Renal cortical epithelial cell (primary cell): ENCODE measurements at regions not wholly inside any gene's neighbourhood (a gene's known extent, or its start where the extent isn't known, plus 50 kb on each side); places are given as distances from the start of the nearest gene placed in this dataset.

Source experiments
- DNase-seq: peaks from one replicate; pipeline ENCODE4 v3.0.0-alpha.2; 2011; ENCODE audit warnings: low read depth

DNA sequence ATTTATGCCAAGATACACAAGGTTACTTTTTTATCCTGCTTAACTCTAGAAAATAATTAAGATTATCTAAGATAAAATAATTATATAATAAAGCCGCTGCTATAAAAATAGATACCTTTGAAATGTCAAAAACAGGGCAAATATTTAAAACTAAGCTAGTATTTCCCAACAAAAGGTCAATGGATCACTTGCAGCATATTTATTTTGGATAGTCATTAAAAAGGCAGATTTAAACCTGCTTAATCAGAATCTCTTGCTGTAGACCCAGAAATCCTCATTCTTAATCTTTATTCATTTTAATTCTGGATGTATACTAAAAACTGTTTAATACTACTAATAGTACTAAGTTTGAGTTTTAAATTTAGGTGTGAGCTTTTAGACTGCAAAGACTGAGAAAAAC, 139.0 kb upstream of the CWC22 start:
- DNase-seq, result no peak

DNA sequence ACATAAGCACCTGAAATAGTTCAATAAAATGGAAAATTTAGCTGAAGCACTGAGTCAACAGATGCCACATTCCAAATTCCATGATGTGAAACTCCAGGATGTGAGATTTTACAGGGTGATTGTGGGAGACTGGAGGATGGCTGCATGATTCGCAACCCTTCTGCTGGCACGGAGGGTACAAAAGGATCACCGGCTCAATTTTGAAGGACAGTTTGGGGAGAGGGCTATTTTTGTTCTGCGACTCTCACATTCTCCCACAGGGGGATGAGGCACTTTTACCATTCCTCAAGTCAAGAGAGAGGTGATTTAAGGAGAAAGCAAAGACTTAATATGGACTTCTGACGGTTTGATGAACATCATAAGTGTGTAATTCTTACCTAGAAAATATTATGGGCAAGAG, 138.1 kb upstream of the CWC22 start:
- no peak for DNase-seq

DNA sequence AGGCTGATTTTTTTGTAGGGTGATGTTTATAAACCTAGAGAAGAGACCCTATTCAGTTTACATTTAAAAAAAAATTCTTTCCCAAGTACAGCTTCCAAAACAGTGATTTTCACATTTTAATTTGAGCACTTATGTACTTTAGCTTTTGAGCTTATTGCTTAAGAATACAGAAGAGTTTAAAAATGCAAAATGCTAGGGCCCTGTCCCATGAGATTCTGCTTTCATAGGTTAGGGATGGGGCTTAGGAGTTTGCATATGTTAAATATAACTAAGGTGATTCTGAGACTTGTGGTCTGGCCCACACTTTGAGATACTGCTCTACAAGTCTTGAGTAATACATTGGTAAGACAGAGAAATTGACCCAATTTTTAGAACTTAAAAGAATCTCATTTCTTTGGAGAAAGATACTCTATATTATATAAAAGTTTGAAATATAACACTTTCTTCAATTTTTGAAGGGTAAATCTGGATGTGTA, 137.3 kb upstream of the CWC22 start:
- no peak for DNase-seq

DNA sequence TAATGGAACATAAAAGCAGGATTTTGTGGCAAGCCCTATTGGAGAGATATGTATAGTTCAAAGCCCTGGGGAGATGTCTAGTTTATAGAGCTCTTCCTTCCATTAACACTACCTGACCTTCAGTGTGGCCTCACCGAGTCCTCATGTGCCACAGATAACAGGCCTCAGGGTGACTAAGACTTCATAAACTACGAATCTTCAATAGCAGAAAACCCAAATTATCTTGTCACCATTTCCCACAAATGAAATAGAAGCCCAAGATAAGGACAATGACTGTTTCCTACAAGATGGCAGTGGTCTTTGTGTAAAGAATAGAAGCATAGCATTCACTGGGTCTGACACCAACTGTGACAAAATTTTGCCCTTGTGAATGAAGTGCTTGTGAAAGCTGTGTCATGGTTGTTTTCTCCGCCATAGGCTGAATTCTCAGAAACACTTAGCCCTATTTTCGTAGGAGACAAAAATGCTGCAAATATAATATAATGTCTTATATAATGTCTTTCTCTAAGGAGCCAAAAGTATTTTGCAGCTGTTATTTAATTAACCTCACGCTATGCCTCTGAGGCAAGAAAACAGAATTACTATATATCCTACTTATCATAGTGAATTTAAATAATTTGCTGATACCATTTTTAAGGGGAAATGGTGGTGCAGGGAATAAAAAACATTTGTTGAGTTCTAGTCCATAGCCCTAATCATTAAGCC, 136.7 kb upstream of the CWC22 start:
- no peak for DNase-seq

DNA sequence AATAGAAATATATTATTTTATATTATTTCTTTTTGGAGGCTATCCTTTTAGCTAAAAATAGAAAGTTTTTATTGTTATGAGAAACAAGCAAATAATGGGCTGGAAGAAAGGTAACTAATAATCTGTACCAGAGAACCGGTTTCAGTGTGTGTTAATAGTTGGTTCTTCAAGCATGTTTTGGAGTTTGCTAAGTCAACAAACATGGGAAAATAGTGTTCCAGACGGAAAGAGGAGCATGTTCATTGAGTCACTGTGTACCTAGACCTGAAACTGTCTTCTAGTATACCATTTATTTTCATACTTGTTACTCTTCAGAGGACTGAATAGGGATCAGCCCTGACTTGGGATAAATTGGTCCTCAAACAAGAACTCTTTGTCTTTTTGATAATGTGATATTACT, 134.5 kb upstream of the CWC22 start:
- no peak for DNase-seq

DNA sequence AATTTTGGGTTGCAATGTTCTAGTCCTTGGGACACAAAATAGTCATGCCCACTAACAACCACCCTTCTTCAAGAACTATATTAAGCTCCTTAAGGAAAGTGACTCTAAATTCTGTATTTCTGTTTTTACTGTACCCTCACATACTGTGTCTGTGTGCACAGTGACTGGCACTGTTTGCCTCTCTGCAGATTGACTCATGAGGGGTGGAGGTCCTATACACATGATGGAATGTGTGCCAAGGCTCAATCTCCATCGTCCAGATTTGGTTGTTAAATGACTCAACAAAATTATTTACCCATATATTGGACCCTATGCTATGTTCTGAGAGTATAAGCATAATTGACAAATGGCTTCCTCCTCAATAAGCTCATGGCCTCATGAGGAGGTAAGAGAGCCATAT, 126.6 kb upstream of the CWC22 start:
- no peak for DNase-seq

DNA sequence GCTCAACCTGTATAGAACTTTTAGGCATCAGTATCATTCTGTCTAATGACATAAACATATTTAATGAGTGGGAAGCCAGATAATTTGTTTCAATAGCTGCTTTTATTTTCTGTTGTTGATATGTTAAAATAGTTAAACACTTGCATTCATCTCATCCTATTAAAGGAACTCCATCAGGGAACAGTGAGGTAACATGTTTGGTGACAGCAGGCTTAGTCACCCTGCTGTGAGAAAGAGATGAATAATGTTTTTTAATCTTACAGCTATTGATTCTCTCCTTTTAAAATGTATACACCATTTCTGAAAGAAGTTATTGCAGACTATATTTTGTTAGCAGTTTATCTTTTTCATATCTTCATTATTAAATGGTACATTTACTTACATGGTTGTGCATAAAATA, 123.3 kb upstream of the CWC22 start:
- peak; percentile 39 for DNase-seq

DNA sequence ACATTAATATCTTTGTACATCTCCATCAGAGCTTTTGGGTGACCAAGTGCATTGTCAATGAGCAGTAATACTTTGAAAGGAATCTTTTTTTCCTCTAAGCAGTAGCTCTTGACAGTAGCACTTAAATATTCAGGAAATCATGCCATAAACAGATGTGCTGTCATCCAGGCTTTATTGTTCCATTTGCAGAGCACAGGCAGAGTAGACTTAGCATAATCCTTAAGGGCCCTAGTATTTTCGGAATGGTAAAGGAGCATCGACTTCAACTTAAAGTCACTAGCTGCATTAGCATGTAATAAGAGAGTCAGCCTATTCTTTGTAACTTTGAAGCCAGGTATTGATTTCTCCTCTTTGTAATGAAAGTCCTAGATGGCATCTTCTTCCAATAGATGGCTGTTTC, 121.8 kb upstream of the CWC22 start:
- no peak for DNase-seq

DNA sequence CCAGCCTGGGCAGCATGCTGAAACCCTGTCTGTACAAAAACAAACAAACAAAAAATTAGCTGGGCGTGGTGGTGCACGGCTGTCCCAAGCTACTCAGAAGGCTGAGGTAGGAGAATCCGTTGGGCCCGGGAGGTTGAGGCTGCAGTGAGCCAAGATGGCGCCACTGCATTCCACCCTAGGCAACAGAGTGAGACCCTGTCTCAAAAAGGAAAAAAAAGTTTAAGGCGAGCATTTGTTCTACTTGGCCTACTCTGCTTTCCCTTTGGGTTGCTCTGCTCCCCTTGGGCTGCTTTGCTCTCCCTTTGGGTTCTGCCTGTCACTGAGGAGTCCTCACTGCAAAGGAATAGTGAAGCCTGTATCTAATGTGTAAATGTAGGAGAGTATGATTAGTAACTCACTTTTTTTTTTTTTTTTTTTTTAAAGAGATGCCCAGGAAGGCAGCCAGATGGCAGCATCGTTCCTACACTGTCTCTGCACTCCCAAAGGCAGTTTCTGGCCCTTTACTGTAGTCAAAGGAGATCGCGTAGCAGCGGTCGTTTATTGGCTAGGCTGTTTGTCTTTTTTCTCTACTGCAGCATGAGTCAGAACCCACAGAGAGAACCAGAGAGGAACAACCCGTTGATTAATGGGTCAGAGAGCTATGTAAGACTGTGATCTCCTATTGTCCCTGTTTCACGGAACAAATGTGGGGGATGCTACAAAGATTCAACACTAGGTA, 118.3 kb upstream of the CWC22 start:
- peak; percentile 90 for DNase-seq

DNA sequence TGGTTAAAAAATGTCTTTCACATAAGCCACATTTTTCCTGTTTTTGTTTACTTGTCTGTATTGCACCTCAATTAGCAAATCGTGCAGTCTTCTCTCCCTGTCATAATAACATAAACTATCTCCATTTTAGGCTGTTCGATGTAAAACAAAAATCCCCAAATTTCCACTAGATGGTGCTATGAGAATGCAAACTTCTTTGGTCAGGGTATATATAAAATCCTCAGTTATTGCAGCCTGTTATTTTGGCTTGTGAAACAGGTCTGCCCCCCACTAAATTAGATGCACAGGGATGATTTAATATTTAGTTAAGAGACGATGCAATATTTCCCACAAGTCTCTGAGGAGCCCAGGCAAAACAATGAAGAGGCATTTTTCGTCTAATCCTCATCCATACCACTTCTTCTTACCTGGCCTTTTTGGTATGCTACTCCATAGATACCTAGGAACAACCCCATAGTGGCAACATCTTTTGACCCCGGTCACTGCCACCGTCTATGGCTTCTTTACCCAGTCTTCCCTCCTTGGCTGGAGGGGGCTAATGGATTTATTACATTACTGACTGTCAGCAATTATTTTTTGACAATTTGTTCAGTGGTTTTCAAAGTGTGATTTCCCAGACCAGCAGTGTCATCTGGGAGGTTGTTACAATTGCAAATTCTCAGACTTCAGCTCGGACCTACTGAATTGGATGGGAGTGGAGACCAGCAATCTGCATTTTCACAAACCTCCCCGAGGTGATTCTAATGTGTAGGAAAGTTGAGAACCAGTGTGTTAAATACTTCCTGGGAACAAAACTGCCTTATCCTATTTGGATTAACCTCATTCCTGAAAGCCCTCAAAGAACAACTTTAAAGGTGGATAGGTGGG, 117.4 kb upstream of the CWC22 start:
- peak; percentile 63 for DNase-seq

DNA sequence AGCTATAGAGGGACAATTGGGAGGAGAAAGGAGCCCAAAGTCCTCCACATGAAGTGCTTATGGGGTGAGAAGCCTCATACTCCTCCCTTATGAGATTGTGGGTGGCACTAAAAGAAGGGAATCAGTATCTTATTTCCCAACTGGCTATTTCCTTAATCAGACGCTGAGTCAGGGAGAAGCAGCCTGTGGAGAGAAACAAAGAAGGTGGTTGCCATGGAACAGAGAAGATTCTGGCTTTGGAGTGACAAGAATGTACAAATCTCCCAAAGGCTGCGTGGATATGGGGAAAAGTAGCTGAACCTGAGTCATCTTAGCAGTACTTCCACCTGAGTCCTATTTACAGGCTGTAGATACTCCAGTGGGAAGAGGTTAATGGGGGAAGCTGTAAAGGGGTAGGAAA, 115.8 kb upstream of the CWC22 start:
- DNase-seq, result peak; percentile 74

DNA sequence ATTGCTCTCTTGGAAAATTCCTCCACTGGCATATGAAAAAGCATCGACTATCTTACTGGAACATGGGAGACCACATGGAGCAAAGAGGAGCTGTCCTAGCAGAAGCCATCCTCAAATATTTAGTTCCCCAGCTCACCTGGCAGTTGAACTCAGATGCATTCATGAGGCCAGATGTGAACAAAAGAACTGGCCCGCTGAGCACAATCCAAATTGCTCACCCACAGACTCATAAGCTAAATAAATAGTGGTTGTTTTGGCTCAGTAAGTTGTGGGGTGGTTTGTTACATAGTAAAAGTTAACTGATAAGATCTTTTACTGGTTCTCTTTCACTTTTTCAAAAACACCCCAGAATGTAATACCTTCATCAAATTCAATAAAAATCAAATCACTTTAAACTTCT, 108.6 kb upstream of the CWC22 start:
- peak; percentile 6 for DNase-seq

DNA sequence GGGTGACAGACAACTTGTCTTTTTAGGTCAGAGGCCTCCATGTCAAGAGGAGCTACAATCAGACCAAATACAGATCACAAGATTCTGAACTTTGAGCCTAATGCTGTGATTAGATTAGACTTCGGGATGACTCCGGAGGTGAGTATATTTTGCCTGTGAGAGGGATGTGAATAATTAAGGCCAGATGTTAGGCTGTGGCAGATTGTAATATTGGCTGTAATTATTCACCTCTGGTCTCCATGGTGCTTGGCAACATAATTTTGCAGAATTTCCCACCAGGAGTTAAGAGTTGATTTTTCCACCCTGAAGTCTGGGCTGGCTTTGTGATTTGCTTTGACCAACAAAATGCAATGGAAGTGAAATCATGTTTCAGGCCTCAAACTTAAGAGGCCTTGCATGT, 108.2 kb upstream of the CWC22 start:
- no peak for DNase-seq

DNA sequence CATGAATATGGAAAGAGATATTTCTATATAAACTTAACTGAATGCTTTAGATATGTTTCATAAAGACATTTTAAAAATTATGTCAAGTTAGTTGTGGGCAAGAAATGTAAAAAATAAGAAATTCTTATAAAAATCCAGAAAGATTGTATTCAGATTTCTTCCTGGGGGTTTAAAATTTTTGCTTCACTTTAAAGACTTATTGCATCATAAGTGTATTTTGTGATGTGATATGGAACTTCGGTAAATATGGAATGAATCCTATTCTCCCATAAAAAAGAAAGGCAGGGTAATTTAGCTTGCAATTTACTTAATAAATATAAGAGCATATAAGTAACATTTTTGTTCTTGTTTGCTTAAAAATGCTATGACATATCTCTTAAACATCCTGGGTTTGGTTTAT, 104.8 kb upstream of the CWC22 start:
- no peak for DNase-seq

DNA sequence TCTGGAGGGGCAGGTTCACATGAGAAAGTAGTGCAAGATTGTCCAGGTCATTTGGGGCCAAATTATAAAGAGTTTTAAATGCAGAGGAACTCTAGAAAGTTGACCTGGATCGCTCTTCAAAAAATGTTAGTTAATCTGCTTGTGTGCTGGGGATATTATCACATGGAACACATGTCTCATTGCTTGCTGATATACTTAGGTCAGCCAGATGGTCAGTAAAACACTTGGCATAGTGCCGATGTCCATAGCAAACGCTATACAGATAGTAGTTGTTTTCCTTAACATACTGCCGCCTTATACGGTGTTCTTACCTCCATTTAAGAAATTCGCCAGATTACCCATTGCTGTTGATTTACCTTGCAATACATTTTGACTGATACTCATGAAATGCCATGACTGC, 103.4 kb upstream of the CWC22 start:
- no peak for DNase-seq

DNA sequence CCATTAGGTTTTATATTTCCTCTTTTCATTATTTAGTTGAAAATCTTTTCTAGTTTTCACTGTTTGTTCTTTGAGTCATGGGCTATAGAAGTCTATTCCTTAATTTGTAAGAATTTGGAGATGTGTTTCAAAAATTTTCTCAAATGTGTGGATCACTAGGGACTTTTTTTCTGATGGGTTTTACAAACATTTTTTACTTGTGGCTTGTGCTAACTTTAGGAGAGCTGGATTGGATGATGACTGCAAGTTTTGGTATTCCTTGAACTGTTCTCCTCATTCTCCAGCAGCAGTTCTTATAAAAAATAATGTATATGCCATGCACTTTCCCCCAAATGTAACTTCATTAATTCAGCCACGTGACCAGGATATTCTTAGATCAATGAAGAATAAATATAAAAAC, 94.7 kb upstream of the CWC22 start:
- no peak for DNase-seq

DNA sequence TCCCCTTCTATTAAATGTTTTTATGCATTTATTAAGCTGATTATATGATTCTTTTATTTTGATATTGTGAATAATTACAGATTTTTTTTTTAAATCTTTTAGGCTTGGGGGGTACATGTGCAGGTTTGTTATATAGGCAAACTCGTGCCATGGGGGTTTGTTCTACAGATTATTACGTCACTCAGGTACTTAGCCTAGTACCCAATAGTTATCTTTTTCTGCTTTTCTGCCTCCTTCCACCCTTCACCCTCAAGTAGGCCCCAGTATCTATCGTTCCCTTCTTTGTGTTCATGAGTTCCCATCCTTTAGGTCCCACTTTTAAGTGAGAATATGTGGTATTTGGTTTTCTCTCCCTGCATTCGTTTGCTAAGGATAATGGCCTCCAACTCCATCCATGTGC, 92.2 kb upstream of the CWC22 start:
- no peak for DNase-seq

DNA sequence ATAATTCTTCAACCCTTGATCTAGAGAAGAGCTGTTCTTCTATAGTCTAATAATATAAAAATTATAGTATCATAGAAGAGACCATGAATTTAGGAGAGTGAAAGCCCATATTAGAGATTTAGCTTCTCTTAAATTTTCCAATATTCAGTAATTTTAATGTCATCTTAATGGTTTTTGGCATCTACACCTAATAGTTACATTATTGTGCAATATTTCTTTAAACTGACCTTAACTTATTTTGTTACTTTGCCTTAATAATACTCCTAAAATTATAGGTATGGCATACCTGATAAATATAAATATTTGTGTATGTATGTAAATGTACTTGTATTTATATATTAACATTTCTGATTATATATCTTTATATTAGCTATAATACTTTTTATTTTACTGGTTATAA, 78.0 kb upstream of the CWC22 start:
- DNase-seq, result no peak

DNA sequence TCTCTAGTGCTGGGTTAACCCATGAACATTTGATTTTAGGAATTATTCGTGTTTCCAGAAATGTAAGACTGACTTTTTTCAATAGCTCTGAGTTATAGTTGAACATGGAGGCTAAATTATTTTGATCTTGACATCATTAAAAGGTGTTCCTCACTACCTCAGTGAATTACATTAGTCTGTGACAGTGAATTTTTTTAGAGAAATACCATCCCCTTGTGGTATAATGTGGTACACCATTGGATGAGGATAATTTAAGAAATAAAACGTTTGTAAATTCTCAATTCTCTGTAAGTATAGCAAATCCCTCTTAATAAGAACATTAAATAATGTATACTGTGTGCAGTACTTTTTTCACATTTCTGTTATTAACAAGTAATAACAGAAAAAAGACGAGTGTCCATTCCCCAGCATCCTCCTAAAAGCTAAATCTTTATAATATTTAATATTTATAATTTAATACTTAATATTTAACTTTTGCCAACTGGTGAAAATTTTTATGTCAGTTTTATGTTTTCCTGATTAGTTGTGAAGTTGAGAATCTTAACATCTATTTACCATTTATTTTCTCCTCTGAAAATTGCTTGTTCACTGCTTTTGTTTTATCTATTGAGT, 70.3 kb upstream of the CWC22 start:
- DNase-seq, result peak; percentile 55

DNA sequence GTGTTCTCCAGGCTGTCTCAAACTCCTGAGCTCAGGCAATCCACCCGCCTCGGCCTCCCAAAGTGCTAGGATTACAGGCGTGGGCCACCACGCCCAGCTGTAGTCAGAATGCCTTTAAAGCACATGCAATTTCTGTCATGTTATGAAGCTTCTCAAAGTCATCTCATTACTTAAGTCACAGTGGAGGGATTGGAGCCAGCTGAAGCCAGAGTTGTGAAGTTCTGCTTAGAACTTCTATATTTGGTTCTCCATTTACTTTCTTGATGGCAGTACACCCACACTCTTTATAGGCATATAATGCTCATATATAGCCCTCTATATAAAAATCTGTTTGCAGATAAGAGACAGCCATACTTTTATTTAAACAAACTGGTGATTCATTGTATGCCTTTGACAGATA, 68.8 kb upstream of the CWC22 start:
- DNase-seq, result no peak

DNA sequence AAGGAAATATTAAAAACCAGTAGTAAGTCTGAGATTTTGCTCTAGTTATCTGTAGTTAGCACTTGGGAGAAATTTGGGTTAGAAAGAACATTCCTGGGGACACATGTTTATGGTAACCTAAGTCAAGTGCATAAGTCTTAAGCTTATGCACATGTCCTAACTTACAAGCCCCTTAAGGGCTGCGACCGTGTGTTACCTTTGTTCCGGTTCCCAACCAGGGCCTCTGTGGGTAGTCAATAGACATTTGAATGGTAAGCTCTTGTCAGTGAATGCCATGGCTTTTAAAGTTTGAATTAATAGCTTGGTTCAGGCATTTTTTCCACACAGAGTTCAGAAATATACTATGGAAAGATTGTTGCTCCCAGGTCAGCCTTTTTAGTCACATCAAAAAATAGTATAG, 64.7 kb upstream of the CWC22 start:
- no peak for DNase-seq

DNA sequence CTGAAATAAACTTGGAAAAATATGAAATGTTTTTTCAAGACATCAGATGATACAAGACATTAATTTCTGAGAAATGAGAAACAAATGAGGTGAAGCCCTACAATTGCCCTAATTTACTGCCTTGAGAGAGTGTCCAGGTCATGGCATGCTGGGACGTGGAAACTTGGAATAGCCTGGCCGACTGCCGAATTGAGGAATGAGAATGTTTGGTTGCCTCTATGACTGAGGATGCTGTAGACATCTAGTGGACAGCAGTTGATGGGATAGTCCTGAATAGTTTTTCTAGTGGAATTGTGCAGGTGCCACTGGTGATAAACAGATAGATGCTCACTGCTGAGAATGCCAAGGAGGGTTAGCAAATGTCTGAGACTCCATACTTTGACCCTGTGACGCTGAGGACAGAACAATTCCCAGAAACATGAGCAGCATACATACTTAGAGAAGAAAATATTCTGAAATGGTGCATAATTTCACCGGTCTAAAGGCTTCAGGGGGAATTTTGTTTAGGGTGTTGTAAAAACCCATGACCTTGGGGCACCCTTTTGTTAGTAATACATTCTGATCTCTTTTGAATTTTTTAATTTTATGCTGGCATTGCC, 56.5 kb upstream of the CWC22 start:
- no peak for DNase-seq
